Activated T-helper 17 cell treated with anti-CD3 and anti-CD28 coated beads, Interleukin-2, amount 50 U/mL, for 72 hours (primary cell): ENCODE measurements at regions not wholly inside any gene's neighbourhood (a gene's known extent, or its start where the extent isn't known, plus 50 kb on each side); places are given as distances from the start of the nearest gene placed in this dataset.

ENCODE experiments used
- ATAC-seq: fragments of 150-1000 bp; cut with Tn5 transposase; replicated peaks from 2 replicates; pipeline ENCODE4 v1.10.0; 2021; ENCODE audit warnings: mild to moderate bottlenecking, moderate library complexity
- H3K27ac Mint-ChIP-seq: one replicate; pipeline ENCODE4 v1.8.0; 2022; ENCODE audit warnings: mixed read lengths
- H3K27me3 Mint-ChIP-seq: one replicate; pipeline ENCODE4 v1.8.0; 2022; ENCODE audit warnings: mixed read lengths
- H3K36me3 Mint-ChIP-seq: one replicate; pipeline ENCODE4 v1.8.0; 2022; ENCODE audit warnings: low read depth, mild to moderate bottlenecking, mixed read lengths
- H3K4me1 Mint-ChIP-seq: one replicate; pipeline ENCODE4 v1.8.0; 2022; ENCODE audit warnings: mixed read lengths
- H3K4me3 Mint-ChIP-seq: one replicate; pipeline ENCODE4 v1.8.0; 2022; ENCODE audit warnings: mild to moderate bottlenecking, mixed read lengths
- H3K9me3 Mint-ChIP-seq: one replicate; pipeline ENCODE4 v1.8.0; 2022; ENCODE audit warnings: mixed read lengths

GRCh38 chr5:39606591-39606990 is 181.8 kb upstream of the DAB2 start:
- no peaks in the 10 kb centered on the region for H3K36me3 Mint-ChIP-seq
- no peaks in the 10 kb centered on the region for H3K4me1 Mint-ChIP-seq
- ATAC-seq = no peak
- peaks cover 13% of the 10 kb centered on the region for H3K27me3 Mint-ChIP-seq
- no peaks in the 10 kb centered on the region for H3K9me3 Mint-ChIP-seq
- H3K27ac Mint-ChIP-seq = no peak overlapping the region
- H3K4me3 Mint-ChIP-seq = no peak overlapping the region

- Mint-ChIP-seq H3K9me3 (no peaks in the 10 kb centered on the region), H3K4me3 (no peak overlapping the region), H3K4me1 (no peaks in the 10 kb centered on the region), H3K36me3 (no peaks in the 10 kb centered on the region), H3K27me3 (peaks cover 13% of the 10 kb centered on the region), H3K27ac (no peak overlapping the region)
- no peak for ATAC-seq
Measured at GRCh38 chr5:39605588-39606575, 181.1 kb upstream of the DAB2 start.

GRCh38 chr5:39605145-39605544 is 180.4 kb upstream of the DAB2 start:
- Mint-ChIP-seq H3K27ac (no peak overlapping the region), H3K27me3 (peaks cover 13% of the 10 kb centered on the region), H3K9me3 (no peaks in the 10 kb centered on the region), H3K4me1 (no peaks in the 10 kb centered on the region), H3K36me3 (no peaks in the 10 kb centered on the region), H3K4me3 (no peak overlapping the region)
- ATAC-seq = no peak

GRCh38 chr5:39604491-39604890 is 179.7 kb upstream of the DAB2 start:
- H3K36me3 Mint-ChIP-seq = no peaks in the 10 kb centered on the region
- no peak for ATAC-seq

GRCh38 chr5:39599721-39600431 is 175.1 kb upstream of the DAB2 start:
- no peak for ATAC-seq
- H3K4me3 Mint-ChIP-seq = no peak overlapping the region

More at GRCh38 chr5:39604491-39604890, 179.7 kb upstream of the DAB2 start:
- H3K4me3 Mint-ChIP-seq = no peak overlapping the region
- H3K9me3 Mint-ChIP-seq = no peaks in the 10 kb centered on the region
- no peak overlapping the region for H3K27ac Mint-ChIP-seq
- no peaks in the 10 kb centered on the region for H3K4me1 Mint-ChIP-seq
- H3K27me3 Mint-ChIP-seq = peaks cover 13% of the 10 kb centered on the region

GRCh38 chr5:39598661-39599248 is 174.0 kb upstream of the DAB2 start:
- no peaks in the 10 kb centered on the region for H3K36me3 Mint-ChIP-seq
- ATAC-seq = no peak
- H3K4me1 Mint-ChIP-seq = no peaks in the 10 kb centered on the region
- H3K27ac Mint-ChIP-seq = no peak overlapping the region
- no peaks in the 10 kb centered on the region for H3K9me3 Mint-ChIP-seq
- H3K27me3 Mint-ChIP-seq = peaks cover 13% of the 10 kb centered on the region
- H3K4me3 Mint-ChIP-seq = no peak overlapping the region

More at GRCh38 chr5:39599721-39600431, 175.1 kb upstream of the DAB2 start:
- Mint-ChIP-seq H3K27ac (no peak overlapping the region), H3K27me3 (peaks cover 17% of the 10 kb centered on the region), H3K4me1 (no peaks in the 10 kb centered on the region), H3K36me3 (no peaks in the 10 kb centered on the region), H3K9me3 (no peaks in the 10 kb centered on the region)

- H3K9me3 Mint-ChIP-seq = no peaks in the 10 kb centered on the region
- no peaks in the 10 kb centered on the region for H3K36me3 Mint-ChIP-seq
- H3K4me3 Mint-ChIP-seq = no peak overlapping the region
- H3K27me3 Mint-ChIP-seq = no peaks in the 10 kb centered on the region
- H3K27ac Mint-ChIP-seq = no peak overlapping the region
- no peaks in the 10 kb centered on the region for H3K4me1 Mint-ChIP-seq
- ATAC-seq = no peak
Measured at GRCh38 chr5:39588179-39588578, 163.4 kb upstream of the DAB2 start.

GRCh38 chr5:39587675-39588074 is 162.9 kb upstream of the DAB2 start:
- Mint-ChIP-seq H3K36me3 (no peaks in the 10 kb centered on the region), H3K9me3 (no peaks in the 10 kb centered on the region), H3K4me1 (no peaks in the 10 kb centered on the region), H3K27ac (no peak overlapping the region), H3K4me3 (no peak overlapping the region), H3K27me3 (no peaks in the 10 kb centered on the region)
- ATAC-seq = no peak

- Mint-ChIP-seq H3K27me3 (no peaks in the 10 kb centered on the region), H3K9me3 (no peaks in the 10 kb centered on the region), H3K36me3 (no peaks in the 10 kb centered on the region), H3K4me3 (no peak overlapping the region), H3K27ac (no peak overlapping the region), H3K4me1 (peaks cover 2% of the 10 kb centered on the region)
- no peak for ATAC-seq
Measured at GRCh38 chr5:39586185-39586584, 161.4 kb upstream of the DAB2 start.

GRCh38 chr5:39584927-39585326 is 160.1 kb upstream of the DAB2 start:
- ATAC-seq = no peak
- Mint-ChIP-seq H3K4me3 (no peak overlapping the region), H3K27ac (no peak overlapping the region), H3K27me3 (no peaks in the 10 kb centered on the region), H3K4me1 (peaks cover 6% of the 10 kb centered on the region), H3K36me3 (no peaks in the 10 kb centered on the region), H3K9me3 (no peaks in the 10 kb centered on the region)

GRCh38 chr5:39580702-39581453 is 156.1 kb upstream of the DAB2 start:
- Mint-ChIP-seq H3K4me1 (peaks cover 6% of the 10 kb centered on the region), H3K9me3 (no peaks in the 10 kb centered on the region), H3K27me3 (no peaks in the 10 kb centered on the region), H3K36me3 (no peaks in the 10 kb centered on the region), H3K27ac (peak overlapping the region; percentile 29), H3K4me3 (no peak overlapping the region)
- no peak for ATAC-seq

- no peak overlapping the region for H3K4me3 Mint-ChIP-seq
- H3K9me3 Mint-ChIP-seq = no peaks in the 10 kb centered on the region
- H3K27ac Mint-ChIP-seq = no peak overlapping the region
- H3K4me1 Mint-ChIP-seq = peaks cover 6% of the 10 kb centered on the region
- no peaks in the 10 kb centered on the region for H3K36me3 Mint-ChIP-seq
- H3K27me3 Mint-ChIP-seq = no peaks in the 10 kb centered on the region
- ATAC-seq = no peak
Measured at GRCh38 chr5:39579750-39580149, 155.0 kb upstream of the DAB2 start.

- Mint-ChIP-seq H3K4me1 (peaks cover 6% of the 10 kb centered on the region), H3K27me3 (peaks cover under 1% of the 10 kb centered on the region), H3K4me3 (no peak overlapping the region), H3K27ac (no peak overlapping the region), H3K9me3 (no peaks in the 10 kb centered on the region), H3K36me3 (no peaks in the 10 kb centered on the region)
- ATAC-seq = no peak
Measured at GRCh38 chr5:39578887-39579497, 154.2 kb upstream of the DAB2 start.

GRCh38 chr5:39577529-39577928 is 152.7 kb upstream of the DAB2 start:
- Mint-ChIP-seq H3K9me3 (no peaks in the 10 kb centered on the region), H3K4me1 (peaks cover 6% of the 10 kb centered on the region), H3K27me3 (peaks cover 5% of the 10 kb centered on the region), H3K36me3 (no peaks in the 10 kb centered on the region), H3K4me3 (no peak overlapping the region), H3K27ac (no peak overlapping the region)
- no peak for ATAC-seq
